Putamen (tissue), 1 donor: ENCODE measurements at regions not wholly inside any gene's neighbourhood (a gene's known extent, or its start where the extent isn't known, plus 50 kb on each side); places are given as distances from the start of the nearest gene placed in this dataset.

ENCODE experiments used
- DNase-seq: peaks from one replicate; pipeline ENCODE4 v3.0.0-alpha.2; 2016; ENCODE audit warnings: low spot score

DNA sequence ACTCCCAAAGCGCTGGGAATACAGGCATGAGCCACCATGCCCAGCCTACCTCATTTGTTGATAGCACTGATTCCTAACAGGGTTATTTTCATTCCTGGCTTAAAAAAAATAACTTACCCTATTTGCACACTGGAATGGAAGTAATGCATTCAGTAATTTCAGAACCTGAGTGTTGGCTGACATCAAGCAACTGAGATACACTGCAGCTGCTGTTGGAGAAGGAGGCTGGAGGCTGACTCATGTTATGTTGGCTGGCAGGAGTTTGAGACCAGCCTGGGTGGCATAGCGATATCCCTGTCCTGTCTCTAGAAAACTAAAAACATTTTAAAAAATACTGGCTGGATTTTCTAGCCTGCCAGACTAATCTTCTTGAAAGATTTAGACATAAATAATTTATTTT, 385.1 kb upstream of the MEX3C start:
- no peak for DNase-seq

DNA sequence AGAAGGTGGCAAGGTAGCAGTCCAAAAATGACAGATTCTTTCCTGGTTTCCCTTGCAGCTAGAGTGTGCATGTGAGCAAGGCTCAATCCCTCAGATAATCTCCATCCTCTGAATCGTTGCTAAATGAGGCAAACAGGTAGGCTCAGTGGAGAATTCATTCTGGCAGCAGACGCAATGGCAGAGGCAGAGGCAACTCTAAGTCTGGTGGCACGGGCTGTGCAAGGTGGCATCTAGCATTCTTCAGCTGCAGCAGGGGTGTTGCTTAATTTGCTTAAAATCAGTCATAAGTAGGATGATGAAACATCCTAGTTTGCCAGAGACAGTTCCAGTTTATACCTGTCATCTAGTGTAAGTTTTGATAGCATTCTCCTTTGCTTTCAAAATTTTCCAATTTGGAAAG, 391.1 kb upstream of the MEX3C start:
- DNase-seq, result peak; percentile 11

DNA sequence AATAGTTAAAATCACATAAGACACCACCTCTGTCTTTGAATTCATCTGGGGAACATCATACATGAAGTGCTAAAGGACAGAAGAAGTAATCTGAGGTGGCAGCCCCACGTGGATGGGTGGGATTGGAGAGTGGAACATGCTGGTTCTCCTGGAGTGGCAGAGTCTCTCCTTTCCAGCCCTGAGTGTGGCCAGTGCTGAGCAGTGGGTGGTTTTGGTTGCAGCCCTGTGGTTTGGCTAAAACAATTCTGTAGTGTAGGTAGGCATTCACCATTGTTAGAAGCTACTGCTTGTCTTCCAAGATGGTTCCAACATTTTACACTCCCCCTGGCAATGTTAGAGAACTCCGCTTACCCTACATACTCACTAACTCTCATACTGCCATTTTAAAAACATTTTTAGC, 396.4 kb upstream of the MEX3C start:
- no peak for DNase-seq

DNA sequence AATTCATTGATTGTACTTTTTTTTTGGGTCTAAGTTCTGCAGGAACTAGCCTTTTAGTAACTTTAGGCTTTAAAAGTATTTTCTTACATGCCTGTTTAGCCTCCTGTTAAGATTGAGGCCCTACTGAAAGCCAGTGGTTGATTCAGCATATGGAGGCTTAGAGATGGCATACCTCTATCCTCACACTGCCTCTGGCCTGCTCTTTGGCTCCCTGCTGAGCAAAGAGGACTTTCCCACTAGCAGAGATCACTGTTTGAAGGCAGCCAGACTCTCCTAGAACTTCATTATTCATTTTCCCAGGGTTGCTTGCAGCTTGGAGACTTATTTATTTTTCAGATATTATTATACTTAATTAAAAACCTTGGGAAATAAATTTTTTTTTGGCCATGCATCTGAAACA, 405.6 kb upstream of the MEX3C start:
- DNase-seq, result no peak

DNA sequence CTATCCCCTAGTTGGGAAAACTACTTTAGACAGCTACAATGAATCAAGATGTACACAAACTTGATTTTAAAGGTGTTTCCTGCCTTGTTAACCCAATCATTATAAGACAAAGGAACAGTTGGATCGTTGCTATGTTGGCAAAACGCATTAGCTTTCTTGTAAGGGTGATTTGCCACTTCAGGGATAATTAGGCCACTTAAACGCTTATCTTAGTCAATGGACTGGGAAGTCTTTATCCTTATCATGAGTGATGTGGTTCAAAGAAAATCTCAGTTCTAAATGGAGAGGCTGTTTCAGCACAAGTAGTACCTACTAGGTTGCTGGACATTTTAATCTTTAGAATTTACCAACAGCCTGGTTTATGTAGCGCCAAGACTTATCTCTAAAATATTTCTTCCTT, 406.1 kb upstream of the MEX3C start:
- DNase-seq, result no peak

DNA sequence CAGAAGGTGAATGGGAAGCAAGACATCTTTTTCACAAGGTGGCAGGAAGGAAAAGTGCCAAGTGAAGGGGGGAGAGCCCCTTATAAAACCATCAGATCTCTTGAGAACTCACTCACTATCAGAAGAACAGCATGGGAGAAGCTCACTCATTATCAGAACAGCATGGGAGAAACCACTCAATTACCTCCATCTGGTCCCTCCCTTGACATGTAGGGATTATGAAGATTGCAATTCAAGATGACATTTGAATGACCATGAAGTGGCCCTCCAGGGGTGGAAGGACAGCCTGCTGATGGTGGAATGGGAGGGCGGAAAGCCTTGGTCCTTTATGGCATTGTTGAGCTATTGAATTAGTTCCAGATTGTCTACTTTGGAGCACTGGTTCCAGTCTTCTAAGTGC, 413.0 kb upstream of the MEX3C start:
- DNase-seq, result no peak

DNA sequence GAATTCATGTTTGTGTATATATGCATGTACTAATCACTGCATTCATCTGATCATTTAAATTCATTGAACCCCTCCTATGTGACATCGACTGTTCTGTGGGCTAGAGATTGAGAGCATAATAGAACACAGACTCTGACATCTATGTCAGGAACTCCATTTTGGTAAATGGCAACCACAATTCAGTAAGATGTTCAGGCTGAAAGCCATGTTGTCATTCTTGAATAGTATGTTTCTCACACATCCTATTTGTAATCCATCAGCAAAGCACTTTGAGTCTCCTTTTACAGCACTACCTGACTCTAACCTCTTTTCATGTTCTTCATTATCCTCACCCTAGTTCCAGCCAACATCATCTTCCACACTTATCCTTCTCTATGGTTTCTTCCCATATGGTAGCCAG, 413.8 kb upstream of the MEX3C start:
- no peak for DNase-seq

DNA sequence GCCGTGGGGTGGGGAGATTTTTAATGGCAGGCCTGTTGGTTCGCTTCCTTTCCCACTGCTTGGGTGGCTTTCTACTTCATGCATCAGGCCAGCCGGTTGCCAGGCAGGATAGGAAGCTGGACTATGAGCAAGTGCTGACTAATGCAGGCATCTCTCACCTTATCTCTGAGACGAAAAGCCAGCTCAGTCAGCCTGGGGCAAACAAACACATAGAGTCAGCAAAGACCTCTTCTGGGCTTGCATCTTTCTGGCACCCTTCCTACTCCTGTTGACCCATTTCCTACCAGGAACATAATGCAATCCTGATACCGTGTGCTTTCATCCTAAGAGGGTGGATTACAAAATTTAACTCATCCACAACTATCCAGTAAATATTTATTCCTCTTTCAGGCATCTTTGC, 416.6 kb upstream of the MEX3C start:
- no peak for DNase-seq

DNA sequence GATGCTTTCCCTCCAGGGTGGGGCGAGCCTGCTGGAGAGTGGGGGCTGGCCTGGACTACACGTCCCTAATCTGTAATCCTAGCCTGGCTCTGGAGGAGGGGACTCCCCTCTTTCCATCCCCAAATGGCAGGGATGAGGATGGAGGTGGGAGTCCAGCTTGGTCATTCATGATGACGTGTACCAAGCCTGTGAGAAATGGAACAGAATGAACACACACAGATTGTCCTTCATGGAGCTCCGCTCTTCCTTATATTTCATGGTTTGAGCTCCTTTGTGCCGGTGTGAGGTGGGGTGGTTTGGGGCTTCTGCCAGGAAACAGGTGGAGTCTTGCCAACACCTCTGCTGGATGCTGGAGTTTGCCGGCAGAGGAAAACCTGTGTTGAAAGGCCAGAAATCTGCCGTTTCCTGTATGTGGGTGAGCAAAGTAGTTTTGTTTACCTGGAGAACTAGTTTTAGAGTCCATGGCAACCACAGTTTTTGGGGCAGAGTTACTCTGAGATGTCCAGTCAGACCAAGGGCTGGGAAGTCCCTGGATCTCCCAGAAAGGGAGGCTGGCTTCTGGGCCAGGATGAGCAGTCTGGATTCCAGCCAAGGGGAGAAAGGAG, 417.6 kb upstream of the MEX3C start:
- no peak for DNase-seq

DNA sequence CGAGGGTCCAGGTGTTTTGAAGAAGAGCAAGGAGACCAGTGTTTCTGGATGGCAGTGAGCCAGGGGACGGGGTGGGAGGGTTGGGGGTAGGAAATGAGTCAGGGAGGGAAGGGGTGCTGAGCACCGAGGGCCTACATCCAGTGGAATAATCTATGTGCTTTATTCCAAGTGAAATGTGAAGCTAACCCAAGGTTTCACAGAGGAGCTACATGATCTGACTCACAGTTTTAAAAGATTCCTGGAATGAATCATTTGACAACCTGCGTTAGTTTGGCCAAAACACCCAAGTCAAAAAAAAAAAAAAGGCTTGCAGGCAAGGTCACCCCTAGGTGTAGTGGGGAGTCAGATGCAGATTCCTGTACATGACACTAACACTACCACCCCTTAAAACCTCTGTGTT, 419.7 kb upstream of the MEX3C start:
- DNase-seq, result no peak

DNA sequence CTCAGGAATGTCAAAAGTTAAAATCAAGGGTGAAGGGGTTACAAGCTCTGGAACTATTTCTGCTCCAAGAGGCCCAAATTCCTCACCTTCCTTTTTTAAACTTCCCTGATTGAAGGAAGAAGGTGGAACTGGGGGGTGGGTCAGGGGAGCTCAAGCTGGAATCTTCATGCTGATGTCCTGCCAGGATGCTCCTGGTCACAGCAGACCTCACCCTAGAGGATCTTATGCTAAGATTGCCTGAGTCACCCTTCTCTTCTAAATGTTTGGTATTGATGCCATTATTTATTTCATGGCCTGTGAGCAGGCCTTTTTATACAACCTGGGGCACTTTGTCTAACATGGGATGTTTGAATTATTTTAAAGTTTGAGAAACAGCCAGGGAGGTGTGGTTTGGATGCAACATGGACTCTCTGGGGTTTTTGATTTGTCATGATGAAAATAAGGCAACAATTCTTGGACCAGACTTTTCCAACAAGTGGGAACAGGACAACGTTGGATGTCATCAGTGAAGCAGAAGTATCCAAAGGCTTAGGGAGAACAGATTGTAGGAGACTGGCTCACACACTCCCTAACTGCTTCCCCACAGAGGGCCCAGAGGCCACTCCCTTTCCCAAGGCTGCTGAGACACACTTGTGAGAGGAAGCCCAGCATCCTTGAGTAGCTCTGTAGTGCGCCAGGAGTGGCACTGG, 420.2 kb upstream of the MEX3C start:
- DNase-seq, result no peak

DNA sequence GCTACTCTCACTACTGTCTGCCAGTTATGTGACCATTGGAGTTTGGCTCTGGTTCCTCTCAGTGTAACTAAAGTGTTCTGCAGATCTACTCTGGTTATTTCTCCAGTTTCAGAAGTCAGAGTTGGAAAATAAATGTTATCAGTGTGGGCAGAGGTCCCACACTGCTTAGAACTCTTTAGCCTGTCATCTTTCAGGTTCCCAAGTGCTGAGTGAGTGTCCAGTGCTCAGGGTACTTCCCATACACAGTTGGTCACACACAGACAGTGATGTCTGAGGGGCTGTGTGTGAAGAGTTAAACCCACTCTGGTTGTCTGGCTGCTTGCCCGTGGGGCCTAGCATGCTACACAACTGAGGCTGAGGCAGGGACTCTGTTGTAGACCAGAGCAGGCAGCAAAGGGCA, 421.8 kb upstream of the MEX3C start:
- no peak for DNase-seq

DNA sequence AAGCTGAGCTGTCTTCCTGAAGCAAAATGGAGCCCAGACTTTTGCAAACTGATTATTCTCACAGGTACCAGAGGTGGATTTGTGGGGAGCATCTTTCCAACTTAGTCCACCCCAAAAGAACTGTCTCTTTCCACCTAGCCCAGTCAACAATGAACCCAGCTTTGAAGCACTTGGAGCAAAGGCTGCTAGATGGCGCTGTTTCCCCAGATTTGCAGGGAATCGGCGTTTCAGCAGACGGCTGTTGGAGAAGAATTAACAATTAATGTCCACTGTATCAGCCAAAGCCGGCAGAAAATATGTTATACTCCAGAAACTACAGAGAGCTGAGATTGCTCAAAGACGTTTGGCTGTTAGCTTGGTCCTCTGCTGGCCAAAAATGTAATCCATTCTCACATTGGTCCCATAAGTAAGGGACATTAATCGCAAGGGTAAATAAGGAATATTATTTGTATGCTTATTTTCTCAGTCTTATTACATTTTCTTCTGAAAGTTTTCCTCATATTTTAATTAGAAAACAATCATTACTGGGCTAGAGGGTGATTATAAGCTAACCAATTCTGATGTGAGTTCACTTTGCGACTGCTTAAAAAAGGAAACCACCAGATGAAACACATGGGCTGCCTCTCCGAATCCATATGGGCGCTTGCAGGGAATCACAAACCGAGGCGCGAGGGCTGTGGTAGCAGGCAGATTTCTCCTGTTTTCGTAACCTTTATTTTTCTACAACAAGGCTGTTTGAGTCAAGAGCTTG, 423.8 kb upstream of the MEX3C start:
- peak; percentile 68 for DNase-seq

DNA sequence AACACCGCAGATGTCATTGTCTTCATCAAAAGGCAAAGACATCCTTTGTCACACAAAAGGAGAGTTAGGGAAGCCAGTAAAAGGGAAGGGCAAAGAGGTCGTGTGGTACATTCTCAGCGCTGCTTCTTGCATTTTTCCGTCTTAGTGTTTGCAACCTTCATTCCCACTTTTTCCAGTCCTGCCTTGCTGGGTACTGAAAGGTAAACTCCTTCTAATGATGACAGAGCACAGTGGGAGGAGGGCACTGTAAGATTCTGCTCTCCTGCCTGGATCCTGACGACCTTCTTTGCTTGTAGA, 424.3 kb upstream of the MEX3C start:
- no peak for DNase-seq

DNA sequence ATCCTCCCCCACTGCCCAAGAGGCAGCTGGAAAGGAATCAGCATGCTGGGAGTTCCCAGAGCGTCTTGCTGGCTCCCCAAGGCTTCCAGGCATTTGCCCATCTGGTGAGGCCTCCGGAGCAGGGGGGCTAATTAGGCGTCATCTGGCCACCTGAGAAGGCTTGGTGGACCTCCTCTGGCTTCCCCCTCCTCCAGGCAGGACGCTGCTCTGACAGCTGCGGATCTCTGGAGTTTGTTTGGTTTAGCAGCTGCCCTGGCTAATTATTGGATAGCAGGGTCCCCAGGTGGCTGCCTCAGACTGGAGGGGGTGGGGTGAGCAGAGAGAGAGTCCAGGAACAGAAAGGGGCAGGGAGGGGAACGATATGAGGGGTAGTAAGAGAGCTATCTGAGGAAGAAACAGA, 425.2 kb upstream of the MEX3C start:
- DNase-seq, result no peak

DNA sequence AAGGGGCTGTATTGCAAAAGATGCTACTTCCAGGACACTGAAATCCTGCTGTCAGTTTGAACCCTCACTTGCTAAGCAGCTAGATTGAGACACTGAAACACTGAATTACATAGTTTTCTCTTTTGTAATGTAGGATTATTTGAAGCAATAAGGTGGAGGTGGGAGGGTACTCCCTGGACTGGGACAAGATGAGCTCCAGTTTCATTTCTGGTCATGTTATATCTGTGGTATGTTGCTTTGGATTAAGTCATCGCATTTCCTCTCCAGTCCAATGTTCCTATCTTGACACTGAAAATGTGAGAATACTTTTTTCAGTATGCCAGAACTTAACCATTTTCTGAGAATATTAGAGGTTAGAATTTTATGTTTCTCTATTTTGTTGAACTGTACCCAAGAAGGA, 426.2 kb upstream of the MEX3C start:
- no peak for DNase-seq

DNA sequence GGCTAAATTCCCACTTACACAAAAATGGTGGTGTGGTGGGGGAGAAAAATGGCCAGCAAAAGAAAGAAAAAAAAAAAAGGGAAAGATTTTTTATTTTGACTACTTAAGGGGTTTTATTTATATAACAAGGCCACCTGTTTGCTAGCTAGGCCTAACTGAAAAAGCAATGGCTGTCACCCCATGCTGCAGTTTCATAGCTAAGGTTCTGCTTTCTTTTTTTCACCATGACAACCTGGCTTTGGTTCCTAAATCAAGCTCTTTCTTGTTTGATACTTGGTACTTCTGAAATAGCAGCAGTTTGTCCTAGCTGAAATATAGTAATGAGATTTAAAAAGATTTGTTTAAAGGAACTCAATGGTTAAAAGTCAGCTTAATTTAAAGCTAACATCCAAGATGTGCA, 433.2 kb upstream of the MEX3C start:
- DNase-seq, result no peak

DNA sequence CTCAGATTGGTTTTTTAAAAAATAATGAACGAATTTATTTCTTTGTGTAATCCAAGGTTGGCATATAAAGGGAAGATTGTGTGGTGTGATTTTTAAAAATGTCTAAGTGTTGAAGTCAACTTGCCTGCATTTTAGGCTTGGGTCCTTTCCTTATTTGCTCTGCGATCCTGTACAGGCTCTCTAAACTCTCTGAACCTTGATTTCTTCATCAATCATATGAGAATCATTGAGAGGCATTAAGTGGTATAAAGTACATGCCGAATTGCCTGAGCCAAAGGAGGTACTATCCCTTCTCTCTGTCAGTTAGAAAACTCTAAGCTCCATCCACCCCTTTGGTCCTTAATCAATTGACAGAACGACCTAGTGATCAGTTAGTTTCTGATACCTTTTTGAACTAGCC, 440.4 kb upstream of the MEX3C start:
- no peak for DNase-seq

DNA sequence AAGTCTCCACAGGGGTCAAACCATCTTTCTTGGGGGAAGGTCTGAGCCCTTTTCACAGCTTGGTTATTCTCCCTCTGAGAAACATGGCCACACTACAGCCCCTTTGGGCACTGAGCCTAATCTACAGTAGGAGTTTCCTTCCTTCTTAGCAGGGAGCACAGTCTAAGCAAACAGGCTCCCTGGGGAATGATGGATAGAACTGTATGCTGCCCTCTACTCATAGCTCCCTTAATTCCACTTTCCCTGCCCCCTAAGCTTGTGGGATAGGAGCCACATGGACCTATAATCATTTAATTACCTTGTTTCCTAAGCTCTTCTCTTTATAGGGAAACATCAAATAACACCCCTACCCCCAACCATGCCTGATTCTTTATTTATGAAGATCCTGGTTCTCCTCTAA, 442.1 kb upstream of the MEX3C start:
- DNase-seq, result no peak

DNA sequence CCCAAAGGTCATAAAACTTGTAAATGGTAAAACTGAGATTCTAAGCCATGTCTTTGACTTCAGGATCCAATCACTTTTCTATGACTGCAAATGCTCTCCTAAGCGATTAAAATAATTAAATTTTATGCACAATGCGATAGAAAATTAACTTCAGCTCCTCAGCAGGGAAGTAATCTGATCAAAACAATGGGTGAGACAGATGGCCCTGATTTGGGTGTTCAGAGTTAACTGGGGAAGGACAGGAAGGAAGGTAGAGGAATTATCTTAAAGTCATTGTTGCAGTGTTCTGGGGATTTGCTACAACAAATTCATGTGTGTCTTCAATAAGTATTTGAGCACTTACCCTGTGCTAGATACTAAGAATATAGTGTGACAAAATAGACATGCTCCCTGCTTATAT, 446.0 kb upstream of the MEX3C start:
- no peak for DNase-seq

DNA sequence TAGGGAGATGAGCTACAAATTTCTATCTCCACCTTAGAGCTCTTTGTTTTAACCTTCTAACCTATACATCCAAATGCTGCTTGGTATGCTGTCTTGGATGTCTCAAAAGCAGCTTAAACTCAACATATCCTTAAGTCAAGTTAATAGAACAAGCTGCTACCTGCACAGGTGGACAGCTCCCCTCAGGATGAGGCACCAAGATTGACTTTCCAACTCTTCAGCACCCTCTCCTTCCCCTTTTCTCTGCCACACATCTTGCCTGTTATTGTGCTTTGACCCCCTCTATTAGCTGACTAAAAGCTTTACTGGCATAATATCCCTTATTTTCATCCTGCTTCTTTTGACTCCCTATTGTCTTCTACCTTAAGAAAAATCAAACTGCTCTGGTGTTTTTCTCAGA, 448.1 kb upstream of the MEX3C start:
- DNase-seq, result no peak

DNA sequence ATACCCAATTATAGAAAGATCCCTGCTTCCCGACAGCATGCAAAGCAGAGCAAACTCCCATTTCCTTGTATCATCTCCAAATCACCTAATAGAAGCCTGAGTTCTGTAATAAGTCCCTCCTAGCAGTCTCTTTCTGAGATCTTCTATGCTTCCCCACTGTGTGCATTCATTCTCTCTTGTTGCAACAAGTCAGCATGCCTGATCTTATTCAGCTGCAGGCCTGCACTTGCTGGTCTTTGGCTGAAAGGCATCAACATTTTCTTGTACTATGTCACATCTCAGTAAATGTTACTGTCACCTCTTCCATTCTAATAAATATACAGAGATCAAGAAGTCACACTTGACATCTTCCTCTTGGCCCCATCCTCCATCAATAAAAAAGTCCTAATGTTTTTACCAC, 449.9 kb upstream of the MEX3C start:
- DNase-seq, result no peak

DNA sequence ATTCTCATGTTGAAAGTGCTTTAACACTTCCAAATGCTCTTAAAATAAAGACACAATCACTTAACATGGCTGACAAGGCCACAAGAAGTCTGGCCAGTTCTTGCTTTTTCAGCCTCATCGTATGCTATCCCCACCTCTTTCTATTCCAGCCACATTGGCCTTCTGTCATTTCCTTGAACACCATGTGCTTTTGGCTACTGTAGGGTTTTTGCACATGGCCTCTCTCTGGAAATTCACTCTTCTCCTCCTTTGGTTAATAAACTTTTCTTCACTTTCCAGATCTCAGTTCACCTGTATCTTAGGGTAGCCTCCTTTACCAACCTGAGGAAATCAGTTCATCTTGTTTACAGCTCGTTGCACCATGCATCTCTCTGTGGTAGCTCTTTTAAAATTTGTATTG, 450.5 kb upstream of the MEX3C start:
- no peak for DNase-seq

DNA sequence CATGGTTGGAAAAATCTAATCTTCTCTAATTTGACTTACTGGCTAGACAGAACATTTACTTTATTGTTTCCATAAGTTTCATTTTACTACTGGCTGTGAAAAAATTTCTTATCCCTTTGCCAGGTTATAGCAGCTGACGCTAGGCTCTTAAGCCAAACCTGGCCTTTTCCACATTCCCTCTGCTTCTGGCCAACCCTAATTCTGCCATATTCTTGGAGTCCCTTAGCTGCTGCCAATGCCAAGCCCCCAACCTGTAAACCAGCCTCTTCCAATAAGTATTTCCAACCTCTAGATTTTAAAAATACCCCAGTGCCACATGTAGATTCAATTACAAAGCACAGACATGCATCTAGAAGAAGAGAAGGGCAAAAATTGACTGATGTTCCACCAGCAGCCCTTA, 452.3 kb upstream of the MEX3C start:
- DNase-seq, result no peak
